Naive B cell (primary cell): ENCODE measurements at regions not wholly inside any gene's neighbourhood (a gene's known extent, or its start where the extent isn't known, plus 50 kb on each side); places are given as distances from the start of the nearest gene placed in this dataset.
"Not testable (repeated sequence)": the region's sequence is repeated elsewhere in the genome, so short reads cannot be mapped to it uniquely, and the experiment has no call there.

Experiments used
- ATAC-seq, 2 donors: fragments of 150-1000 bp; cut with Tn5 transposase; 2 replicates each; pipeline ENCODE4 v1.10.0; 2021; ENCODE audit warnings: low read depth in 2 of 2, mild to moderate bottlenecking in 2 of 2, moderate library complexity in 2 of 2
- DNase-seq: peaks from one replicate; pipeline ENCODE4 v3.0.0; 2022
- H3K27ac Mint-ChIP-seq, 6 donors: one replicate each; pipeline ENCODE4 v1.8.0; 2020 to 2022; ENCODE audit warnings: mild to moderate bottlenecking in 6 of 6, mixed read lengths in 6 of 6, moderate library complexity in 5 of 6, inconsistent platforms in 2 of 6
- H3K27me3 Mint-ChIP-seq, 3 donors: one replicate each; pipeline ENCODE4 v1.8.0; 2021 to 2022; ENCODE audit warnings: mixed read lengths in 3 of 3, mild to moderate bottlenecking in 1 of 3
- H3K36me3 Mint-ChIP-seq, 2 donors: one replicate each; pipeline ENCODE4 v1.8.0; 2020 to 2022; ENCODE audit warnings: mixed read lengths in 2 of 2, inconsistent platforms in 1 of 2, mild to moderate bottlenecking in 1 of 2
- H3K4me1 Mint-ChIP-seq, 3 donors: one replicate each; pipeline ENCODE4 v1.8.0; 2020 to 2022; ENCODE audit warnings: mixed read lengths in 3 of 3, inconsistent platforms in 1 of 3, mild to moderate bottlenecking in 1 of 3, moderate library complexity in 1 of 3
- H3K4me3 Mint-ChIP-seq, 8 donors: one replicate each; pipeline ENCODE4 v1.8.0; 2020 to 2022; ENCODE audit warnings: mild to moderate bottlenecking in 8 of 8, mixed read lengths in 8 of 8, moderate library complexity in 8 of 8, inconsistent platforms in 2 of 8
- H3K9me3 Mint-ChIP-seq, 7 donors: one replicate each; pipeline ENCODE4 v1.8.0; 2020 to 2022; ENCODE audit warnings: mixed read lengths in 7 of 7, mild to moderate bottlenecking in 5 of 7, inconsistent platforms in 2 of 7, moderate library complexity in 1 of 7

- no peaks in the 10 kb centered on the region for H3K36me3 Mint-ChIP-seq
- DNase-seq = no peak
- no peak overlapping the region for H3K4me3 Mint-ChIP-seq
These were observed 654.9 kb upstream of the USP24 start for GRCh38 chr1:55870106-55870505.

GRCh38 chr1:55869065-55869464 lies 653.9 kb upstream of the USP24 start:
- Mint-ChIP-seq H3K36me3 (no peaks in the 10 kb centered on the region), H3K9me3 (peaks cover 0 to 4% (median 0%) of the 10 kb centered on the region in 7 donors), H3K4me3 (no peak overlapping the region), H3K27ac (no peak overlapping the region), H3K4me1 (no peaks in the 10 kb centered on the region), H3K27me3 (peaks cover 0 to 9% (median 0%) of the 10 kb centered on the region in 3 donors)
- no peak for DNase-seq
- ATAC-seq = no peak

More at GRCh38 chr1:55870106-55870505, 654.9 kb upstream of the USP24 start:
- H3K9me3 Mint-ChIP-seq = peaks cover 0 to 5% (median 0%) of the 10 kb centered on the region in 7 donors
- peaks cover 0 to 3% (median 0%) of the 10 kb centered on the region in 3 donors for H3K27me3 Mint-ChIP-seq
- H3K27ac Mint-ChIP-seq = no peak overlapping the region
- ATAC-seq = no peak
- H3K4me1 Mint-ChIP-seq = no peaks in the 10 kb centered on the region

GRCh38 chr1:55868026-55868425 lies 652.9 kb upstream of the USP24 start:
- no peaks in the 10 kb centered on the region for H3K4me1 Mint-ChIP-seq
- H3K27ac Mint-ChIP-seq = no peak overlapping the region
- H3K27me3 Mint-ChIP-seq = peaks cover 0 to 9% (median 0%) of the 10 kb centered on the region in 3 donors
- H3K36me3 Mint-ChIP-seq = no peaks in the 10 kb centered on the region
- H3K9me3 Mint-ChIP-seq = peaks cover 0 to 4% (median 0%) of the 10 kb centered on the region in 7 donors
- no peak overlapping the region for H3K4me3 Mint-ChIP-seq
- DNase-seq = no peak
- ATAC-seq = no peak

GRCh38 chr1:55867304-55867843 lies 652.2 kb upstream of the USP24 start:
- Mint-ChIP-seq H3K9me3 (peaks cover 0 to 2% (median 0%) of the 10 kb centered on the region in 7 donors), H3K36me3 (no peaks in the 10 kb centered on the region), H3K4me1 (no peaks in the 10 kb centered on the region), H3K27ac (no peak overlapping the region), H3K4me3 (no peak overlapping the region), H3K27me3 (peaks cover 0 to 9% (median 0%) of the 10 kb centered on the region in 3 donors)
- no peak for DNase-seq
- ATAC-seq = no peak

- H3K27me3 Mint-ChIP-seq, H3K9me3 Mint-ChIP-seq, H3K36me3 Mint-ChIP-seq, H3K4me3 Mint-ChIP-seq, DNase-seq, H3K27ac Mint-ChIP-seq, H3K4me1 Mint-ChIP-seq, ATAC-seq: not testable (repeated sequence)
These were observed 650.6 kb upstream of the USP24 start for GRCh38 chr1:55865778-55866177.

- ATAC-seq = no peak
- no peaks in the 10 kb centered on the region for H3K4me1 Mint-ChIP-seq
- DNase-seq = no peak
- no peak overlapping the region for H3K4me3 Mint-ChIP-seq
- no peaks in the 10 kb centered on the region for H3K9me3 Mint-ChIP-seq
- H3K27me3 Mint-ChIP-seq = peaks cover 0 to 9% (median 0%) of the 10 kb centered on the region in 3 donors
- H3K36me3 Mint-ChIP-seq = no peaks in the 10 kb centered on the region
- no peak overlapping the region for H3K27ac Mint-ChIP-seq
These were observed 649.1 kb upstream of the USP24 start for GRCh38 chr1:55864251-55864650.

GRCh38 chr1:55861676-55862340 lies 646.6 kb upstream of the USP24 start:
- H3K4me1 Mint-ChIP-seq = no peaks in the 10 kb centered on the region
- no peak overlapping the region for H3K4me3 Mint-ChIP-seq
- H3K27ac Mint-ChIP-seq = no peak overlapping the region
- ATAC-seq (no peak), DNase-seq (no peak)
- H3K36me3 Mint-ChIP-seq = no peaks in the 10 kb centered on the region
- H3K27me3 Mint-ChIP-seq = peaks cover 0 to 9% (median 8%) of the 10 kb centered on the region in 3 donors
- no peaks in the 10 kb centered on the region for H3K9me3 Mint-ChIP-seq

GRCh38 chr1:55860798-55861519 lies 645.8 kb upstream of the USP24 start:
- H3K4me1 Mint-ChIP-seq = no peaks in the 10 kb centered on the region
- DNase-seq (no peak), ATAC-seq (no peak)
- H3K27ac Mint-ChIP-seq = no peak overlapping the region
- H3K36me3 Mint-ChIP-seq = no peaks in the 10 kb centered on the region
- no peak overlapping the region for H3K4me3 Mint-ChIP-seq
- no peaks in the 10 kb centered on the region for H3K9me3 Mint-ChIP-seq
- peaks cover 0 to 9% (median 9%) of the 10 kb centered on the region in 3 donors for H3K27me3 Mint-ChIP-seq

GRCh38 chr1:55860326-55860725 lies 645.2 kb upstream of the USP24 start:
- no peaks in the 10 kb centered on the region for H3K9me3 Mint-ChIP-seq
- H3K27me3 Mint-ChIP-seq = peaks cover 0 to 16% (median 8%) of the 10 kb centered on the region in 3 donors
- H3K27ac Mint-ChIP-seq = no peak overlapping the region
- H3K36me3 Mint-ChIP-seq = no peaks in the 10 kb centered on the region
- no peak for ATAC-seq
- H3K4me3 Mint-ChIP-seq = no peak overlapping the region
- DNase-seq = no peak
- no peaks in the 10 kb centered on the region for H3K4me1 Mint-ChIP-seq

- no peak for DNase-seq
- peaks cover 0 to 24% (median 16%) of the 10 kb centered on the region in 3 donors for H3K27me3 Mint-ChIP-seq
- H3K27ac Mint-ChIP-seq = no peak overlapping the region
- no peaks in the 10 kb centered on the region for H3K4me1 Mint-ChIP-seq
- no peaks in the 10 kb centered on the region for H3K36me3 Mint-ChIP-seq
- no peak for ATAC-seq
- H3K4me3 Mint-ChIP-seq = no peak overlapping the region
- peaks cover 0 to 2% (median 0%) of the 10 kb centered on the region in 7 donors for H3K9me3 Mint-ChIP-seq
These were observed 639.7 kb upstream of the USP24 start for GRCh38 chr1:55854911-55855310.

- ATAC-seq (no peak), DNase-seq (no peak)
- H3K36me3 Mint-ChIP-seq = no peaks in the 10 kb centered on the region
- no peaks in the 10 kb centered on the region for H3K4me1 Mint-ChIP-seq
- H3K9me3 Mint-ChIP-seq = peaks cover 0 to 2% (median 0%) of the 10 kb centered on the region in 7 donors
- no peak overlapping the region for H3K4me3 Mint-ChIP-seq
- H3K27me3 Mint-ChIP-seq = peaks cover 0 to 9% (median 8%) of the 10 kb centered on the region in 3 donors
- H3K27ac Mint-ChIP-seq = no peak overlapping the region
These were observed 633.7 kb upstream of the USP24 start for GRCh38 chr1:55848906-55849305.

GRCh38 chr1:55846051-55846450 lies 630.9 kb upstream of the USP24 start:
- H3K36me3 Mint-ChIP-seq = no peaks in the 10 kb centered on the region
- ATAC-seq (no peak), DNase-seq (no peak)
- H3K4me1 Mint-ChIP-seq = no peaks in the 10 kb centered on the region
- peaks cover 0 to 2% (median 0%) of the 10 kb centered on the region in 7 donors for H3K9me3 Mint-ChIP-seq
- no peak overlapping the region for H3K27ac Mint-ChIP-seq
- H3K27me3 Mint-ChIP-seq = peaks cover 0 to 4% (median 0%) of the 10 kb centered on the region in 3 donors
- H3K4me3 Mint-ChIP-seq = no peak overlapping the region

- Mint-ChIP-seq H3K9me3 (peaks cover 0 to 3% (median 0%) of the 10 kb centered on the region in 7 donors), H3K27ac (no peak overlapping the region), H3K27me3 (peaks cover 0 to 5% (median 0%) of the 10 kb centered on the region in 3 donors), H3K4me1 (no peaks in the 10 kb centered on the region), H3K36me3 (no peaks in the 10 kb centered on the region), H3K4me3 (no peak overlapping the region)
- DNase-seq (no peak), ATAC-seq (no peak)
These were observed 629.2 kb upstream of the USP24 start for GRCh38 chr1:55844322-55844721.

GRCh38 chr1:55839626-55840025 lies 624.5 kb upstream of the USP24 start:
- no peak overlapping the region for H3K4me3 Mint-ChIP-seq
- no peak overlapping the region for H3K27ac Mint-ChIP-seq
- ATAC-seq = no peak
- peaks cover 0 to 3% (median 0%) of the 10 kb centered on the region in 7 donors for H3K9me3 Mint-ChIP-seq
- peaks cover 0 to 5% (median 0%) of the 10 kb centered on the region in 3 donors for H3K27me3 Mint-ChIP-seq
- H3K4me1 Mint-ChIP-seq = no peaks in the 10 kb centered on the region
- H3K36me3 Mint-ChIP-seq = no peaks in the 10 kb centered on the region
- DNase-seq = no peak
